ENCODE measurements at regions not wholly inside any gene's neighbourhood (a gene's known extent, or its start where the extent isn't known, plus 50 kb on each side); places are given as distances from the start of the nearest gene placed in this dataset.

GRCh38 chr14:101635749-101636560, 74.7 kb downstream of the DIO3 start:
- no peak overlapping the region for H3K27ac ChIP-seq
- TF ChIP-seq, protein P1, sequence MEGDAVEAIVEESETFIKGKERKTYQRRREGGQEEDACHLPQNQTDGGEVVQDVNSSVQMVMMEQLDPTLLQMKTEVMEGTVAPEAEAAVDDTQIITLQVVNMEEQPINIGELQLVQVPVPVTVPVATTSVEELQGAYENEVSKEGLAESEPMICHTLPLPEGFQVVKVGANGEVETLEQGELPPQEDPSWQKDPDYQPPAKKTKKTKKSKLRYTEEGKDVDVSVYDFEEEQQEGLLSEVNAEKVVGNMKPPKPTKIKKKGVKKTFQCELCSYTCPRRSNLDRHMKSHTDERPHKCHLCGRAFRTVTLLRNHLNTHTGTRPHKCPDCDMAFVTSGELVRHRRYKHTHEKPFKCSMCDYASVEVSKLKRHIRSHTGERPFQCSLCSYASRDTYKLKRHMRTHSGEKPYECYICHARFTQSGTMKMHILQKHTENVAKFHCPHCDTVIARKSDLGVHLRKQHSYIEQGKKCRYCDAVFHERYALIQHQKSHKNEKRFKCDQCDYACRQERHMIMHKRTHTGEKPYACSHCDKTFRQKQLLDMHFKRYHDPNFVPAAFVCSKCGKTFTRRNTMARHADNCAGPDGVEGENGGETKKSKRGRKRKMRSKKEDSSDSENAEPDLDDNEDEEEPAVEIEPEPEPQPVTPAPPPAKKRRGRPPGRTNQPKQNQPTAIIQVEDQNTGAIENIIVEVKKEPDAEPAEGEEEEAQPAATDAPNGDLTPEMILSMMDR (IDR thresholded peaks at IDR 0.05), result no peak
- TF ChIP-seq ZFX (IDR thresholded peaks at IDR 0.05; ENCODE audit: borderline replicate concordance), result no peak

DNA sequence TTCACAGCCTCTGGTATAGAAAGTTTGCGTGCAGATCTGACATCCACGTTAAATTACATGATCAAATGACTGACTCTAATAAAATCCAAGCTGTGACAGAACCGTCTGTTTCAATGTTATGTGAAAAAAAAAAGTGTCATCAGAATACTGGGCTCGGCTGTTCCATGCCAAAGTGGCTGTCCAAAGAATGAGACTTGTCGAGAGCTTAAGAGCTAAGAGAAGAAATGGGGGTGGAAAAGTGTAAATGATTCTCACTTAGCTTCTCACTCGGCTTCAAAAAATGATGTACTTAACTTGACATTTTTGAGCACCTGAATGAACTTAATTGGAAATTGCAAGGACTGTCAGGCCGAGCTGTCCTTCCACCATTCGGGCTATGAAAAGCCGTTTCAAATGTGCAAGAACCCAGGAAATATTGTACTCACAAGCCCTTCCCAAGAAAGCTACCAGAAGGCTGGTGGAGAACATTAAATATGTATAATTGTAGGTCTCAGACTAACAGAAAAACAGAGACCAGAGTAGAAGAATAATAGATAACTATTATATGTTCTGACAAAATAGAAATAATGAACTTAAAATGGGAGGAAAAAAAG, 78.0 kb downstream of the DIO3 start:
- no peak for TF ChIP-seq ZFX (IDR thresholded peaks at IDR 0.05; ENCODE audit: borderline replicate concordance)
- TF ChIP-seq, protein P1 (IDR thresholded peaks at IDR 0.05), result no peak
- H3K27ac ChIP-seq, result no peak overlapping the region

GRCh38 chr14:101643651-101644050, 82.4 kb downstream of the DIO3 start:
- no peak for TF ChIP-seq ZFX (IDR thresholded peaks at IDR 0.05; ENCODE audit: borderline replicate concordance)
- TF ChIP-seq, protein P1 (IDR thresholded peaks at IDR 0.05), result no peak

DNA sequence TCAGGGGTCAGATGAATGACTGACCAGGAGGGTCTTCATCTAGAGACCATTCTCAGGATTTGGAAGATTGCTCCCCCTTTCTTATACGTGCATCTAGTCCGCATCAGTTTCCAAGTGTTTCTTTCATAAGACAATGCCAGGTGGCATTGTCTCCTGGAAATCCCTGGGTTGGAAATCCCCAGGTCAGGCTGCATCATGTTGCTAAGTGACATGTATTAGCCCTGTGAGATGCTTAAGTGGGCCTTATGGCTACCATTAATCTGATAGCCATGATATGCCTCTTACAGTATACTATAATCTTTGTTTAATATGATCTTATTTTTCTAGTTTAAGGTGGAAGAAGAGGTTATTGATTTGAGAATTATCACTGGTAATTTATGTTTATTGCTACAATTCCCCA, 92.8 kb downstream of the DIO3 start:
- no peak overlapping the region for H3K27ac ChIP-seq
- TF ChIP-seq, protein P1 (IDR thresholded peaks at IDR 0.05), result no peak
- TF ChIP-seq ZFX (IDR thresholded peaks at IDR 0.05; ENCODE audit: borderline replicate concordance), result no peak

More at GRCh38 chr14:101643651-101644050, 82.4 kb downstream of the DIO3 start:
- H3K27ac ChIP-seq, result no peak overlapping the region

DNA sequence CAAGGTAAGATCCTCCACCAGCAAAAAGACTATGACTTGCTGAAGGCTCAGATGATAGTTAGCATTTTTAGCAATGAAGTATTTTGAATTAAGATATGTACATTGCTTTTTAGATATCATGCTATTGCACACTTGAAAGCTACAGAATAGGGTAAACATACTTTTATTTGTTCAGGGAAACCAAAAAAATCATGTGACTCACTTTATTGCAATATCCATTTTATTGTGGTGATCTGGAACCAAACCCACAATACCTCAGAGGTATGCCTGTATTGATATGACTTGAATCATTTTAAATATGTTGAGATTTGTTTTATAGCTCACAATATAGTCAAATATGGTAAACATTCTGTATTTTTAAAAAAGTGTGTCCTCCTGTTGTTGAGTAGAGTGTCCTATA, 96.1 kb downstream of the DIO3 start:
- no peak overlapping the region for H3K27ac ChIP-seq
- TF ChIP-seq ZFX (IDR thresholded peaks at IDR 0.05; ENCODE audit: borderline replicate concordance), result no peak
- TF ChIP-seq, protein P1 (IDR thresholded peaks at IDR 0.05), result no peak

DNA sequence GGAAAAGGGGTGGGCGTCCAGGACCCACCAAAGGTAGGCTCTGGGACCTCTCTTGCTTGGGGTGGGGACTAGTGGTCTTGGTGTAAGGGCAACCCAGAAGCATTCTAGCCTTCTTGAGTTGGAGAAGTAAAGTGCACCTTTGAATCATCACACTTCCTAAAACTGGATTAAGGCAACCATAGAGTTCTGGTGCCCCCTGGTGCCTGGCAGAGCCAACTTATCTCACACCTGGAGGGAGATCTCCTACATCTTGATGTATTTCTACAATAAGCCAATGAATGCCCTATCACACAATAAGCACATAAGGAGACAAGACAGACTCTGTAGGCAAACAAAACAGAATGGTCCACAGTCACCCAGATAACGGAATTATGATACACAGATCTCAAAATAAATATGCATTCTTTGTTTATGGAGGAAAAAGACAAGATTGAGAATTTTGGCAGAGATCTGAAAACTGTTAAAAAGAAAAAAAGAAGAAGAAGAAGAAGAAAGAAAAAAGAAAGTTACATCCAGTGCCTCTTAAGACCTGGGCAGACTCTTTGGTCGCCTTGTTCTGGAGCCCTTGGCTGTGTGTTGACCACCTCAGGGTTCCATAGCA, 95.9 kb upstream of the PPP2R5C start:
- no peak overlapping the region for H3K27ac ChIP-seq
- TF ChIP-seq ZFX (IDR thresholded peaks at IDR 0.05; ENCODE audit: borderline replicate concordance), result no peak
- TF ChIP-seq, protein P1 (IDR thresholded peaks at IDR 0.05), result peak; percentile 57

GRCh38 chr14:101666264-101666663, 95.2 kb upstream of the PPP2R5C start:
- TF ChIP-seq ZFX (IDR thresholded peaks at IDR 0.05; ENCODE audit: borderline replicate concordance), result no peak
- TF ChIP-seq, protein P1 (IDR thresholded peaks at IDR 0.05), result no peak
- H3K27ac ChIP-seq, result no peak overlapping the region

All from 22Rv1 (cell line).